ENCODE measurements at regions not wholly inside any gene's neighbourhood (a gene's known extent, or its start where the extent isn't known, plus 50 kb on each side); places are given as distances from the start of the nearest gene placed in this dataset.

DNA sequence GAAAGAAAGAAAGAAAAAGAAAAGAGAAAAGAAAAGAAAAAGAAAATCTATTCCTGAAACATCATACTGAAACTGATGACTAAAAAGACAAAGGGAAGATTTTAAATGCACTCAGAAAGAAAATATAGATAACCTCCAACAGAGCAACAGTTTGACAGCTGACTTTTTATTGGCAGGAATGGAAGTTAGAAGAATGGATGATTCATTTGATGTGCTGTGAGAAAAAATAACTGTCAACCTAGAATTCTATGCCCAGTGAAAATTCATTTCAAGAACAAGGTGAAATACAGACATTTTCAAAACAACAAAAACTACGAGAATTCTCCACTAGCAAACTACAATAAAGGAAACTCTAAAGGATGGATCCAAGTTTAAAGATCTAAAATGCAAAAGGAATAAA is 50.5 kb upstream of the HSPA12A start:
- TF ChIP-seq, protein P1, sequence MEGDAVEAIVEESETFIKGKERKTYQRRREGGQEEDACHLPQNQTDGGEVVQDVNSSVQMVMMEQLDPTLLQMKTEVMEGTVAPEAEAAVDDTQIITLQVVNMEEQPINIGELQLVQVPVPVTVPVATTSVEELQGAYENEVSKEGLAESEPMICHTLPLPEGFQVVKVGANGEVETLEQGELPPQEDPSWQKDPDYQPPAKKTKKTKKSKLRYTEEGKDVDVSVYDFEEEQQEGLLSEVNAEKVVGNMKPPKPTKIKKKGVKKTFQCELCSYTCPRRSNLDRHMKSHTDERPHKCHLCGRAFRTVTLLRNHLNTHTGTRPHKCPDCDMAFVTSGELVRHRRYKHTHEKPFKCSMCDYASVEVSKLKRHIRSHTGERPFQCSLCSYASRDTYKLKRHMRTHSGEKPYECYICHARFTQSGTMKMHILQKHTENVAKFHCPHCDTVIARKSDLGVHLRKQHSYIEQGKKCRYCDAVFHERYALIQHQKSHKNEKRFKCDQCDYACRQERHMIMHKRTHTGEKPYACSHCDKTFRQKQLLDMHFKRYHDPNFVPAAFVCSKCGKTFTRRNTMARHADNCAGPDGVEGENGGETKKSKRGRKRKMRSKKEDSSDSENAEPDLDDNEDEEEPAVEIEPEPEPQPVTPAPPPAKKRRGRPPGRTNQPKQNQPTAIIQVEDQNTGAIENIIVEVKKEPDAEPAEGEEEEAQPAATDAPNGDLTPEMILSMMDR (IDR thresholded peaks at IDR 0.05; ENCODE audit: low read depth, low read length) = no peak
- H3K4me3 ChIP-seq (replicated peaks in 1 of 2; ENCODE audit: low read depth in 2 of 2, low read length in 2 of 2) = no peak overlapping the region
- DNase-seq (ENCODE audit: low read depth in 2 of 2) = no peak

DNA sequence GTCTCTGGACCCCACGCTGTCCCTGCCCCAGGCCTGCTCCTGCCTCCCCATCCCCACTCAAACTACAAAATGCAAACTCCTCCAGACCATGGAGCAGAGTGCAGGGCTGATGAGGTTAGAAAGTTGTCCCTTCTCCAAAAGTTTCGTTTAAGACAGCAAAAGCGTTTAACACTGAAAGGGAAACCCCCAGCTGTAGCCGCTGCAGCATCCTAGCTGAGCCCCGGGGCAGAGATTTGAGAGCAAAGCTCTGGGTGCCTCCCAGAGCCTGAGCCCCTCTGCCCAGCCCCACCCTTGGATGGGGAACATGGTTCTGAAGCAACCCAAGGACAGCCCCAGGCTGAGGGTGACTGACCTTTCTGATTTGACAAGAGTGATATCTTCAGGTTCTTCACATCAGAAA is 52.8 kb upstream of the ENO4 start:
- H3K4me3 ChIP-seq (replicated peaks in 1 of 2; ENCODE audit: low read depth in 2 of 2, low read length in 2 of 2) = no peak overlapping the region
- TF ChIP-seq, protein P1 (IDR thresholded peaks at IDR 0.05; ENCODE audit: low read depth, low read length) = no peak
- no peak for DNase-seq (ENCODE audit: low read depth in 2 of 2)

DNA sequence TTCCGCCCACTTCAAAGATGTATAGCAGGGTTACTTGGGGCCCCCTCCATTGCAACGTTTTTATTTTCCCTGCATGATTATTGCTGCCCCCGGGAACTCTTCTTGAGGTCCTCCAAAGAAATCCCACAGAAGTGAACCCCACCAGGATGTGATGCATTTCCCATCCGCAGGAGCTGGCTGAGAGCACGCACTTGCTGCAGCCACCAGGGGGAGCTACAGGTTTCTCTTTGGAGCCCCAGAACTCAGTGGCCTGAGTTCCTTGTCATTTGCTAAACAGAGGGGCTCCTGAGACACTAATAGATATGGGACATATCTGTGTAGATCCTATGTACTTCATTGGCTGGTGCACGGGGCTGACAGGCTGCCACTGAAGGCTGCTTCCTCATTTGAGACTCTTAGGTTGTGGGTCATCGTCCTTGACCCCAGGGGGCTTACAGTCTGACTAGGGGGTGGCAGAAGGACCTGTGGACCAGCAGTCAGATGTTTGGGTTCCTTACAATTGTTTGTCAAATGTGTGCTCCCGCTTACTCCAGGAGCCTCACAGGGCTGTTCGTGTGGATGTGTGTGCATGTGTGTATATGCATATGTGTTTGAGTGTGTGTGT is 52.3 kb upstream of the ENO4 start:
- peak; percentile 75 to 77 for DNase-seq (ENCODE audit: low read depth in 2 of 2)
- TF ChIP-seq, protein P1 (IDR thresholded peaks at IDR 0.05; ENCODE audit: low read depth, low read length) = peak; percentile 96
- H3K4me3 ChIP-seq (replicated peaks in 1 of 2; ENCODE audit: low read depth in 2 of 2, low read length in 2 of 2) = no peak overlapping the region

DNA sequence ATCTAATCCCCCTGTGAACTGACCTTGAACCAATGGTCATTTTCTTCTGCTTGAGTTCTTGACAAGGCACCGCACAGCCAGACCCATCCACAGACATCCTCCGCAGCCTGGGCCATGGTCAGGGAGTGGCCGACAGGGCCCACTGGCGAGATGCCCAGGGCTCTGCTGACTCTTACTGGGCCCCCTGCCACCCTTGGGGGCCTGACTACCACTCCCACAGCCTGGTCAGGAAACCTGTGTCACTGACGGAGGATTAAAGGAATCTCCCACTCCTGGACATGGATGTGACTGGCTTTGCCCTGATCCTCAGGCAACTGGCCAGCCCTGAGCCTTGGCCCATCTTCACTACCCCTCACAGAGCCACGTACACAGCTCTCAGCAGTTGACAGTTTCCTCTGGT is 50.4 kb upstream of the ENO4 start:
- TF ChIP-seq, protein P1 (IDR thresholded peaks at IDR 0.05; ENCODE audit: low read depth, low read length) = no peak
- H3K4me3 ChIP-seq (replicated peaks in 1 of 2; ENCODE audit: low read depth in 2 of 2, low read length in 2 of 2) = no peak overlapping the region
- no peak for DNase-seq (ENCODE audit: low read depth in 2 of 2)
